ENCODE measurements at regions not wholly inside any gene's neighbourhood (a gene's known extent, or its start where the extent isn't known, plus 50 kb on each side); places are given as distances from the start of the nearest gene placed in this dataset.

- Histone ChIP-seq H4K20me1 (ENCODE audit: insufficient read depth, low read length) (no peaks in the 10 kb centered on the region), H3K9me3 (ENCODE audit: low read length) (no peaks in the 10 kb centered on the region), H3K4me2 (ENCODE audit: low read length) (no peak overlapping the region), H3K79me2 (ENCODE audit: insufficient read depth, low read length) (no peaks in the 10 kb centered on the region), H3K4me1 (ENCODE audit: insufficient read depth, low read length, severe bottlenecking) (no peaks in the 10 kb centered on the region), H3F3A (ENCODE audit: insufficient read depth, low read length) (no peaks in the 10 kb centered on the region), H3K4me3 (ENCODE audit: low read depth, low read length, poor library complexity, severe bottlenecking) (no peak overlapping the region), H3K36me3 (ENCODE audit: insufficient read depth, low read length) (no peaks in the 10 kb centered on the region), H3K9ac (ENCODE audit: low read length) (no peak overlapping the region), H3K27me3 (ENCODE audit: insufficient read depth, low read length) (no peaks in the 10 kb centered on the region), H3K9me2 (ENCODE audit: low read depth, low read length) (no peaks in the 10 kb centered on the region), H2AFZ (ENCODE audit: low read length) (no peak overlapping the region), H3K27ac (ENCODE audit: low read depth, low read length, poor library complexity, severe bottlenecking) (no peak overlapping the region)
- TF ChIP-seq EZH2 (IDR thresholded peaks at IDR 0.05; ENCODE audit: borderline replicate concordance, low read length) (no peak), CTCF (IDR thresholded peaks at IDR 0.05; ENCODE audit: low read length) (no peak)
These were observed 233.9 kb upstream of the UBE2E2 start for GRCh38 chr3:22969276-22969675.

- Histone ChIP-seq H3K4me2 (ENCODE audit: low read length) (no peak overlapping the region), H3K27ac (ENCODE audit: low read depth, low read length, poor library complexity, severe bottlenecking) (no peak overlapping the region), H3K9me3 (ENCODE audit: low read length) (no peaks in the 10 kb centered on the region), H3K36me3 (ENCODE audit: insufficient read depth, low read length) (no peaks in the 10 kb centered on the region), H4K20me1 (ENCODE audit: insufficient read depth, low read length) (no peaks in the 10 kb centered on the region), H3F3A (ENCODE audit: insufficient read depth, low read length) (no peaks in the 10 kb centered on the region), H3K9ac (ENCODE audit: low read length) (no peak overlapping the region), H3K27me3 (ENCODE audit: insufficient read depth, low read length) (no peaks in the 10 kb centered on the region), H3K9me2 (ENCODE audit: low read depth, low read length) (no peaks in the 10 kb centered on the region), H3K79me2 (ENCODE audit: insufficient read depth, low read length) (no peaks in the 10 kb centered on the region), H2AFZ (ENCODE audit: low read length) (no peak overlapping the region), H3K4me3 (ENCODE audit: low read depth, low read length, poor library complexity, severe bottlenecking) (no peak overlapping the region), H3K4me1 (ENCODE audit: insufficient read depth, low read length, severe bottlenecking) (no peaks in the 10 kb centered on the region)
- TF ChIP-seq CTCF (IDR thresholded peaks at IDR 0.05; ENCODE audit: low read length) (no peak), EZH2 (IDR thresholded peaks at IDR 0.05; ENCODE audit: borderline replicate concordance, low read length) (no peak)
These were observed 231.6 kb upstream of the UBE2E2 start for GRCh38 chr3:22971497-22971896.

GRCh38 chr3:22977042-22977441 is 226.1 kb upstream of the UBE2E2 start:
- Histone ChIP-seq H3K4me3 (ENCODE audit: low read depth, low read length, poor library complexity, severe bottlenecking) (no peak overlapping the region), H2AFZ (ENCODE audit: low read length) (no peak overlapping the region), H3K27me3 (ENCODE audit: insufficient read depth, low read length) (no peaks in the 10 kb centered on the region), H3K9me2 (ENCODE audit: low read depth, low read length) (no peaks in the 10 kb centered on the region), H3F3A (ENCODE audit: insufficient read depth, low read length) (no peaks in the 10 kb centered on the region), H3K9me3 (ENCODE audit: low read length) (no peaks in the 10 kb centered on the region), H3K27ac (ENCODE audit: low read depth, low read length, poor library complexity, severe bottlenecking) (no peak overlapping the region), H3K9ac (ENCODE audit: low read length) (no peak overlapping the region), H3K36me3 (ENCODE audit: insufficient read depth, low read length) (no peaks in the 10 kb centered on the region), H4K20me1 (ENCODE audit: insufficient read depth, low read length) (no peaks in the 10 kb centered on the region), H3K79me2 (ENCODE audit: insufficient read depth, low read length) (no peaks in the 10 kb centered on the region), H3K4me2 (ENCODE audit: low read length) (no peak overlapping the region), H3K4me1 (ENCODE audit: insufficient read depth, low read length, severe bottlenecking) (no peaks in the 10 kb centered on the region)
- TF ChIP-seq EZH2 (IDR thresholded peaks at IDR 0.05; ENCODE audit: borderline replicate concordance, low read length) (no peak), CTCF (IDR thresholded peaks at IDR 0.05; ENCODE audit: low read length) (no peak)
